ENCODE measurements at regions not wholly inside any gene's neighbourhood (a gene's known extent, or its start where the extent isn't known, plus 50 kb on each side); places are given as distances from the start of the nearest gene placed in this dataset.

GRCh38 chr9:119044806-119045205, 324.4 kb downstream of the BRINP1 start:
- no peak for DNase-seq

- no peak for DNase-seq
These were observed 321.5 kb downstream of the BRINP1 start for GRCh38 chr9:119047513-119048307.

GRCh38 chr9:119050281-119050680, 319.0 kb downstream of the BRINP1 start:
- no peak for DNase-seq

GRCh38 chr9:119052339-119053030, 316.8 kb downstream of the BRINP1 start:
- no peak for DNase-seq

- no peak for DNase-seq
These were observed 316.2 kb downstream of the BRINP1 start for GRCh38 chr9:119053070-119053469.

GRCh38 chr9:119060629-119061385, 308.4 kb downstream of the BRINP1 start:
- DNase-seq: no peak

- no peak for DNase-seq
These were observed 297.6 kb downstream of the BRINP1 start for GRCh38 chr9:119071636-119072035.

- DNase-seq: no peak
These were observed 295.2 kb downstream of the BRINP1 start for GRCh38 chr9:119074017-119074416.

GRCh38 chr9:119078015-119078414, 291.2 kb downstream of the BRINP1 start:
- no peak for DNase-seq

- no peak for DNase-seq
These were observed 285.6 kb downstream of the BRINP1 start for GRCh38 chr9:119083673-119084072.

- no peak for DNase-seq
These were observed 282.6 kb downstream of the BRINP1 start for GRCh38 chr9:119086590-119086989.

- no peak for DNase-seq
These were observed 281.2 kb downstream of the BRINP1 start for GRCh38 chr9:119088002-119088547.

GRCh38 chr9:119091074-119091473, 278.2 kb downstream of the BRINP1 start:
- DNase-seq: no peak

GRCh38 chr9:119092125-119092524, 277.1 kb downstream of the BRINP1 start:
- DNase-seq: no peak

- no peak for DNase-seq
These were observed 275.1 kb downstream of the BRINP1 start for GRCh38 chr9:119094086-119094485.

GRCh38 chr9:119095072-119095471, 274.2 kb downstream of the BRINP1 start:
- no peak for DNase-seq

- no peak for DNase-seq
These were observed 268.2 kb downstream of the BRINP1 start for GRCh38 chr9:119101048-119101447.

GRCh38 chr9:119114681-119115080, 254.6 kb downstream of the BRINP1 start:
- no peak for DNase-seq
